ENCODE measurements at regions not wholly inside any gene's neighbourhood (a gene's known extent, or its start where the extent isn't known, plus 50 kb on each side); places are given as distances from the start of the nearest gene placed in this dataset.

- TF ChIP-seq, protein P1, sequence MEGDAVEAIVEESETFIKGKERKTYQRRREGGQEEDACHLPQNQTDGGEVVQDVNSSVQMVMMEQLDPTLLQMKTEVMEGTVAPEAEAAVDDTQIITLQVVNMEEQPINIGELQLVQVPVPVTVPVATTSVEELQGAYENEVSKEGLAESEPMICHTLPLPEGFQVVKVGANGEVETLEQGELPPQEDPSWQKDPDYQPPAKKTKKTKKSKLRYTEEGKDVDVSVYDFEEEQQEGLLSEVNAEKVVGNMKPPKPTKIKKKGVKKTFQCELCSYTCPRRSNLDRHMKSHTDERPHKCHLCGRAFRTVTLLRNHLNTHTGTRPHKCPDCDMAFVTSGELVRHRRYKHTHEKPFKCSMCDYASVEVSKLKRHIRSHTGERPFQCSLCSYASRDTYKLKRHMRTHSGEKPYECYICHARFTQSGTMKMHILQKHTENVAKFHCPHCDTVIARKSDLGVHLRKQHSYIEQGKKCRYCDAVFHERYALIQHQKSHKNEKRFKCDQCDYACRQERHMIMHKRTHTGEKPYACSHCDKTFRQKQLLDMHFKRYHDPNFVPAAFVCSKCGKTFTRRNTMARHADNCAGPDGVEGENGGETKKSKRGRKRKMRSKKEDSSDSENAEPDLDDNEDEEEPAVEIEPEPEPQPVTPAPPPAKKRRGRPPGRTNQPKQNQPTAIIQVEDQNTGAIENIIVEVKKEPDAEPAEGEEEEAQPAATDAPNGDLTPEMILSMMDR (IDR thresholded peaks at IDR 0.05; ENCODE audit: control insufficient read depth, insufficient read depth, low read depth, low read length, missing control alignments), result no peak
- no peak for DNase-seq (ENCODE audit: low read depth)
- no peak overlapping the region for H3K4me3 ChIP-seq (ENCODE audit: control insufficient read depth, low read depth, low read length)
These were observed 253.8 kb upstream of the DAB2 start for GRCh38 chr5:39678534-39678933.

DNA sequence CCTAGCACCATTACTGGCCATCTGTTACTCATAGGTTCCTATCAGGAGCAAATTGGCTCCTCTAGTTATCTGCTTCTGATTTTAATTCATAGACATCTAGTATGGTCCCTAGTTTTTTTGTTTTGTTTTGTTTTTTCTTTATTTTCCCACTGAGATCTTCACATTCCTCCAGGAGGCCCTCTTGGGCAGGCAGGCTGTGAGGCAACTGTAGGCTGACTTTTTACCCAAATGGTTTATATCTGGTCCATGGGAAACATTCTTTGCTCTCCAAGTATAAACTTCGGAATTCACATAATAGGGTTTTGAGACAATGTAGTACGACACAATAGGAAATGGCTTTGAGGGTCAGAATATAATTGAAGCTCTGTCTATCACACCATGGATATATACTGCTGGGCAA, 250.9 kb upstream of the DAB2 start:
- TF ChIP-seq, protein P1 (IDR thresholded peaks at IDR 0.05; ENCODE audit: control insufficient read depth, insufficient read depth, low read depth, low read length, missing control alignments), result no peak
- no peak overlapping the region for H3K4me3 ChIP-seq (ENCODE audit: control insufficient read depth, low read depth, low read length)
- no peak for DNase-seq (ENCODE audit: low read depth)

DNA sequence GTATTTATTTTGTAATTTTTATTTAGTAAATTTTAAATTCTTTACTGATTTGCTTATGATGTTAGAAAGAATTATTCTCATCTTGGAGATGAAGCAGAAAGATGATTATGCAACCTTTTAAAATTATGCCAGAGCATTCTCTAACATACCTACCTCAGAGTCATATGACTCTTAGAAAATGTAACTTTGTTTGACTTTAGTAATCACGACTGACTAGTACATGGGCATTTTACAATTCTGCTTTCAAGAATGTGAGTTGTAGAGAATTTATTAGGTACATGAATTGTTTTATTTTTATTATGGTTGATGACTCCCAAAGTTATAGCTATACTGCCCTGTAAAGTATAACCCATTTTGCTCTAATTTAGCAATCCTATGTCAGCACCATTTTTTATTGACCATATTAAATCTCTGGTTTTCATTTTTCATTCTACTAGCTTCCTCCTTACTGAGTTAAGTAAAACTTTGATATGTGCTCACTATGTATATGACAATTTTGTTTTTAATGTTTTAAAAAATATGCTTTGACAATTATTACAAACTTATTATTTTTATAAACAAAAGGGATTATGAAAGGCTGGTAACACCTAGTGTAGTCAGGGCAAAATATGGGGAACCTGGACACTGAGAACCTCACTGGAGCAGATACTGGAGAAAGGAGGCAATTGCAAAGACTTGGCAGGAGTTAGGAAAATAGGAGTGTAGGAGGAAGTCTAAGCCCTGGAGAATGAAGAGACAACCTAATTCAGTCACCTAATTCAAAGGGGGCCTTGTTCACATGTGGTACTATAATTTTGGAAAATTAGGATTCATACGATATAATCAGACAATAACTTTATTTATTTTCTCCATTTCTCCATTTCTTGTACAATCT, 249.7 kb upstream of the DAB2 start:
- TF ChIP-seq, protein P1 (IDR thresholded peaks at IDR 0.05; ENCODE audit: control insufficient read depth, insufficient read depth, low read depth, low read length, missing control alignments), result no peak
- DNase-seq (ENCODE audit: low read depth), result no peak
- no peak overlapping the region for H3K4me3 ChIP-seq (ENCODE audit: control insufficient read depth, low read depth, low read length)

DNA sequence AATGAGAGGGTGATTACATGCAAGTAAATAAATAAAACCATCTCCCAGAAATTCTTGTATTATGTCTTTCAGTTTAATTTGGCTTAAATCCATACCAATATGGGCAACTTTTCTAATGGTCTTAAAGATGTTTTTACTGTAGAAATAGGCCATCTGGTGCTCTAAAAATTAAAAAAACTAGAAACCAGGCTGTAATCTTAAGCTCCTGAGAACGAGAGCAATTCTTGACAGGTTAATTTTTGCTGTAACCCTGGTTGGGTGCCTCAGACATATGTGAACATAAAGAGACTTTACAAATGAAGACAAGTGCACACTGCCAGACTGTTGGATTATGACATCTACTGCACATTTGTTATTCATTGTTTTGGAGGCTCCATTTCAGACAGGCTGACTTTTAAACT, 246.8 kb upstream of the DAB2 start:
- DNase-seq (ENCODE audit: low read depth), result no peak
- no peak overlapping the region for H3K4me3 ChIP-seq (ENCODE audit: control insufficient read depth, low read depth, low read length)
- TF ChIP-seq, protein P1 (IDR thresholded peaks at IDR 0.05; ENCODE audit: control insufficient read depth, insufficient read depth, low read depth, low read length, missing control alignments), result no peak

DNA sequence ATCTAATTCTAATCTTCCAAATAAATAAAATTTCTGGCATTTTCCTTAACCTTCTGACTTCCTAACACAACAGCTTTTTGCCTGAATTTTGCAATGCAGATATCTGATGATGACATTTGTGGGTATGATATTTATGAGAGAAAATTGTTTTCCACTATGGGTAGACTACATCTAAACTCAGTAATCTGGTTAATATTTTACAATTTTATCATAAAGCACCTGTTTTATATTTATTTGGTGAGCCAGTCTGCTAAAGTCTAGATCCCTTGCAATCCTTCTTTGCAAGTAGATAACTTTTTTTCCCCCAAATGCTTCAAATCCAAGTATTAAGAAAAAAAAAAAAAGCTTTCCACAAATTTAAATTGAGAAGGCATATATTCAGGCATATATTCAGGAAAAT, 246.2 kb upstream of the DAB2 start:
- H3K4me3 ChIP-seq (ENCODE audit: control insufficient read depth, low read depth, low read length), result no peak overlapping the region
- TF ChIP-seq, protein P1 (IDR thresholded peaks at IDR 0.05; ENCODE audit: control insufficient read depth, insufficient read depth, low read depth, low read length, missing control alignments), result no peak
- no peak for DNase-seq (ENCODE audit: low read depth)

- no peak for DNase-seq (ENCODE audit: low read depth)
- H3K4me3 ChIP-seq (ENCODE audit: control insufficient read depth, low read depth, low read length), result no peak overlapping the region
- TF ChIP-seq, protein P1 (IDR thresholded peaks at IDR 0.05; ENCODE audit: control insufficient read depth, insufficient read depth, low read depth, low read length, missing control alignments), result no peak
These were observed 245.6 kb upstream of the DAB2 start for GRCh38 chr5:39670391-39670790.
